HCT116 (cell line): ENCODE measurements at regions not wholly inside any gene's neighbourhood (a gene's known extent, or its start where the extent isn't known, plus 50 kb on each side); places are given as distances from the start of the nearest gene placed in this dataset.

Experiments used
- ATAC-seq: fragments of 200-7000 bp; cut with Tn5 transposase; 2 replicates; pipeline ENCODE4 v1.9.1; 2020; ENCODE audit warnings: mild to moderate bottlenecking, moderate library complexity
- BruUV-seq: library from RNA; stranded (reverse); fragments of 400-500 nt; replicated peaks from 2 replicates; lab custom pipeline; 2021; lab: Mats Ljungman, UMichigan
- CTCF ChIA-PET: fragments of 300-600 bp; sonication (Branson Sonifier 250); formaldehyde crosslinking; loops from one replicate; lab custom pipeline; 2021; ENCODE audit warnings: antibody characterized with exemption; lab: Charles Lee
- POLR2A ChIA-PET: fragments of 300-600, 350-600 bp; sonication (Branson Sonifier 250); formaldehyde crosslinking; loops from one replicate; lab custom pipeline; 2021; ENCODE audit warnings: antibody characterized with exemption; lab: Charles Lee
- RAD21 ChIA-PET, 2 experiments: fragments of 300-600 bp; sonication (Branson Sonifier 250); formaldehyde crosslinking; loops; one replicate each; lab custom pipeline; 2023; ENCODE audit warnings: low total read pairs in 2 of 2; ENCODE audit not compliant: uncharacterized antibody in 2 of 2, unreplicated experiment in 2 of 2, low non-redundant PET in 1 of 2; lab: Charles Lee
- DNase-seq: peaks from one replicate; pipeline ENCODE4 v3.0.0-alpha.2; 2010; ENCODE audit warnings: low read depth, low spot score
- H2AFZ ChIP-seq: fragments of 200-600 bp; shearing (Covaris generic), sonication (generic); 2 replicates; pipeline ENCODE4 v1.6.1; 2017; ENCODE audit warnings: low read depth, mixed run types, mixed read lengths, antibody characterized with exemption, low read length; ENCODE audit not compliant: poor library complexity, severe bottlenecking
- H3K27ac ChIP-seq: 2 replicates; pipeline ENCODE4 v1.5.1; 2012; ENCODE audit warnings: low read depth, low read length
- H3K27me3 ChIP-seq: fragments of 200-600 bp; sonication (generic); 2 replicates; pipeline ENCODE4 v1.6.1; 2016; ENCODE audit warnings: mixed run types, low read length, mixed read lengths; ENCODE audit not compliant: insufficient read depth
- H3K36me3 ChIP-seq, 2 experiments: fragments of 200-500 bp in 1 of 2; fragments of 200-600 bp in 1 of 2; sonication (Bioruptor generic) in 1 of 2; sonication (generic) in 1 of 2; 2 replicates each; pipeline versions ENCODE4 v1.5.1 to v1.6.1; 2014 to 2016; ENCODE audit warnings: low read length in 2 of 2, inconsistent platforms in 1 of 2, mixed read lengths in 1 of 2, mixed run types in 1 of 2; ENCODE audit not compliant: insufficient read depth in 2 of 2, control insufficient read depth in 1 of 2
- H3K4me1 ChIP-seq, 2 experiments: fragments of 200-600 bp in 1 of 2; sonication (generic) in 1 of 2; 2 replicates each; pipeline versions ENCODE4 v1.5.1 to v1.6.1; 2012 to 2017; ENCODE audit warnings: low read length in 2 of 2, inconsistent platforms in 1 of 2, mild to moderate bottlenecking in 1 of 2, mixed read lengths in 1 of 2, mixed run types in 1 of 2, moderate library complexity in 1 of 2; ENCODE audit not compliant: insufficient read depth in 2 of 2, control insufficient read depth in 1 of 2
- H3K4me2 ChIP-seq: fragments of 200-600 bp; sonication (generic); 2 replicates; pipeline ENCODE4 v1.6.1; 2017; ENCODE audit warnings: mixed run types, low read length, mixed read lengths
- H3K4me3 ChIP-seq, 2 experiments: fragments of 200-600 bp in 1 of 2; sonication (generic) in 1 of 2; replicated peaks in 1 of 2; 2 replicates each; pipeline ENCODE4 v1.5.1; 2011 to 2016; ENCODE audit warnings: low read length in 2 of 2, control low read depth in 1 of 2, low read depth in 1 of 2, mild to moderate bottlenecking in 1 of 2, mixed read lengths in 1 of 2, mixed run types in 1 of 2
- H3K79me2 ChIP-seq: fragments of 200-600 bp; sonication (generic); 2 replicates; pipeline ENCODE4 v1.6.1; 2017; ENCODE audit warnings: mild to moderate bottlenecking, mixed run types, low read length, moderate library complexity, mixed read lengths; ENCODE audit not compliant: insufficient read depth
- H3K9ac ChIP-seq: fragments of 200-600 bp; sonication (generic); 2 replicates; pipeline ENCODE4 v1.6.1; 2016; ENCODE audit warnings: low read length, mixed read lengths
- H3K9me2 ChIP-seq: fragments of 200-600 bp; sonication (generic), shearing (Covaris generic); 2 replicates; pipeline ENCODE4 v1.6.1; 2017; ENCODE audit warnings: mixed run types, mild to moderate bottlenecking, moderate library complexity; ENCODE audit not compliant: insufficient read depth
- H3K9me3 ChIP-seq, 2 experiments: fragments of 200-500 bp in 1 of 2; fragments of 200-600 bp in 1 of 2; sonication (Bioruptor generic) in 1 of 2; sonication (generic) in 1 of 2; 2 replicates each; pipeline ENCODE4 v1.6.1; 2014 to 2017; ENCODE audit warnings: low read length in 2 of 2, mixed read lengths in 2 of 2, inconsistent platforms in 1 of 2, low read depth in 1 of 2, mild to moderate bottlenecking in 1 of 2, mixed run types in 1 of 2, moderate library complexity in 1 of 2; ENCODE audit not compliant: control insufficient read depth in 1 of 2, insufficient read depth in 1 of 2
- H4K20me1 ChIP-seq: fragments of 200-600 bp; sonication (generic), shearing (Covaris generic); 2 replicates; pipeline ENCODE4 v1.6.1; 2017; ENCODE audit warnings: mixed run types, mild to moderate bottlenecking, moderate library complexity; ENCODE audit not compliant: insufficient read depth
- CBX3 ChIP-seq: IDR thresholded peaks from 2 replicates; pipeline ENCODE4 v1.6.1; 2012; ENCODE audit warnings: low read depth
- CEBPB ChIP-seq: IDR thresholded peaks from 2 replicates; pipeline ENCODE4 v1.6.1; 2012; ENCODE audit warnings: low read depth
- EGR1 ChIP-seq: IDR thresholded peaks from 2 replicates; pipeline ENCODE4 v1.6.1; 2012; ENCODE audit warnings: low read depth
- ELF1 ChIP-seq: IDR thresholded peaks from 2 replicates; pipeline ENCODE4 v1.6.1; 2012; ENCODE audit warnings: low read depth, borderline replicate concordance
- EZH2 ChIP-seq: fragments of 200-600 bp; sonication (generic); IDR thresholded peaks from 2 replicates; pipeline ENCODE4 v1.6.1; 2017; ENCODE audit warnings: antibody characterized with exemption, mixed run types
- EZH2phosphoT487 ChIP-seq: fragments of 200-600 bp; IDR thresholded peaks from 2 replicates; pipeline ENCODE4 v1.6.1; 2018; ENCODE audit warnings: antibody characterized with exemption, borderline replicate concordance
- FOSL1 ChIP-seq: IDR thresholded peaks from 2 replicates; pipeline ENCODE4 v1.6.1; 2012; ENCODE audit warnings: low read depth
- MAX ChIP-seq: IDR thresholded peaks from 2 replicates; pipeline ENCODE4 v1.6.1; 2012
- POLR2AphosphoS5 ChIP-seq: IDR thresholded peaks from 2 replicates; pipeline ENCODE4 v1.6.1; 2011; ENCODE audit warnings: mild to moderate bottlenecking, low read depth, low read length, moderate library complexity
- RAD21 ChIP-seq: IDR thresholded peaks from 2 replicates; pipeline ENCODE4 v1.6.1; 2012; ENCODE audit warnings: low read depth, mild to moderate bottlenecking
- REST ChIP-seq: IDR thresholded peaks from 2 replicates; pipeline ENCODE4 v1.6.1; 2012; ENCODE audit warnings: low read depth
- SP1 ChIP-seq: IDR thresholded peaks from 2 replicates; pipeline ENCODE4 v1.6.1; 2012; ENCODE audit warnings: low read depth
- SRF ChIP-seq: IDR thresholded peaks from 2 replicates; pipeline ENCODE4 v1.6.1; 2012; ENCODE audit warnings: low read depth
- TCF7L2 ChIP-seq: IDR thresholded peaks from 2 replicates; pipeline ENCODE4 v1.7.0; 2011; ENCODE audit warnings: borderline replicate concordance, inconsistent platforms; ENCODE audit not compliant: insufficient read depth, insufficient read length; ENCODE audit errors: extremely low read depth
- YY1 ChIP-seq: IDR thresholded peaks from 2 replicates; pipeline ENCODE4 v1.6.1; 2011; ENCODE audit warnings: low read length, low read depth, moderate library complexity, mild to moderate bottlenecking; ENCODE audit not compliant: insufficient replicate concordance; ENCODE audit errors: extremely low read depth
- ZBTB33 ChIP-seq: IDR thresholded peaks from 2 replicates; pipeline ENCODE4 v1.6.1; 2011; ENCODE audit warnings: mild to moderate bottlenecking, low read length, moderate library complexity; ENCODE audit not compliant: insufficient replicate concordance; ENCODE audit errors: extremely low read depth
- ZFX ChIP-seq: fragments of 450-650 bp; IDR thresholded peaks from 2 replicates; pipeline ENCODE4 v1.6.1; 2017
- intact Hi-C: fragments of 100-400 bp; cut with micrococcal nuclease; formaldehyde crosslinking; loops from 2 replicates; pipeline ENCODE4 v1.10.0; 2022

GRCh38 chr22:27636716-27637508, 164.6 kb downstream of the MN1 start:
- no peak for ATAC-seq
- RAD21 ChIA-PET: no interaction called here
- CTCF ChIA-PET: no interaction called here

More at GRCh38 chr22:27636716-27637508, 164.6 kb downstream of the MN1 start:
- POLR2A ChIA-PET: no interaction called here
- Histone ChIP-seq H3K9ac (no peak overlapping the region), H3K27ac (no peak overlapping the region), H3K4me1 (no peaks in the 10 kb centered on the region), H3K36me3 (no peaks in the 10 kb centered on the region), H3K9me2 (no peaks in the 10 kb centered on the region), H3K9me3 (no peaks in the 10 kb centered on the region), H3K27me3 (no peaks in the 10 kb centered on the region), H2AFZ (no peak overlapping the region), H4K20me1 (no peaks in the 10 kb centered on the region), H3K4me3 (no peak overlapping the region), H3K79me2 (no peaks in the 10 kb centered on the region), H3K4me2 (no peak overlapping the region)
- DNase-seq: no peak
- intact Hi-C loops: no loop called here
- TF ChIP-seq RAD21 (no peak), ZFX (no peak), EZH2 (no peak), FOSL1 (no peak), EZH2phosphoT487 (no peak), SP1 (no peak), CBX3 (no peak), SRF (no peak), EGR1 (no peak), CEBPB (no peak), ELF1 (no peak), ZBTB33 (no peak), YY1 (no peak), REST (no peak), TCF7L2 (no peak), POLR2AphosphoS5 (no peak), MAX (no peak)
- no TSS peak for BruUV-seq
